CD4-positive, alpha-beta T cell treated with Interleukin-2 at 100 ng/mL for 4 hours (primary cell): ENCODE measurements at regions not wholly inside any gene's neighbourhood (a gene's known extent, or its start where the extent isn't known, plus 50 kb on each side); places are given as distances from the start of the nearest gene placed in this dataset.
"Not testable (repeated sequence)": the region's sequence is repeated elsewhere in the genome, so short reads cannot be mapped to it uniquely, and the experiment has no call there.

ENCODE experiments used
- DNase-seq: peaks from one replicate; pipeline ENCODE4 v3.0.0-alpha.2; 2020; ENCODE audit warnings: low spot score

DNA sequence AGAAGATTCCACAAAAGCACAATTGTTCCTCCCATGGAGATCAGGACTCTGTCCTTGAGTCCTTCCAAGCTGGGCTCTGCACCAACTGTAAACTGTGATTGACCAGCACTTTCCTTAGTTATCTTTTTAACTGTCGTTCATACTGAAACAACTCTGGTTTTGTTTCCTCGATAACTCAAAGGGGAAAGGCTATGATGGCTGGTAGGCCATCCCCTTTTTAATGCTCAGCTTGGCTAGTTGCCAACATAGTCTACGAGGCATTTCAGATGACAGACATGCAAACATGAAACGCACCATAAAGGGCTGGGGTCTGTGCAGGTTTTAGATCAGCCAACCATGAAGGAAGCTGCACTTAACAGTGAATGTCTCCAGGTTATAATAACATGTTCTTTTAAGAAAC is 497.1 kb upstream of the ARID1B start:
- no peak for DNase-seq

DNA sequence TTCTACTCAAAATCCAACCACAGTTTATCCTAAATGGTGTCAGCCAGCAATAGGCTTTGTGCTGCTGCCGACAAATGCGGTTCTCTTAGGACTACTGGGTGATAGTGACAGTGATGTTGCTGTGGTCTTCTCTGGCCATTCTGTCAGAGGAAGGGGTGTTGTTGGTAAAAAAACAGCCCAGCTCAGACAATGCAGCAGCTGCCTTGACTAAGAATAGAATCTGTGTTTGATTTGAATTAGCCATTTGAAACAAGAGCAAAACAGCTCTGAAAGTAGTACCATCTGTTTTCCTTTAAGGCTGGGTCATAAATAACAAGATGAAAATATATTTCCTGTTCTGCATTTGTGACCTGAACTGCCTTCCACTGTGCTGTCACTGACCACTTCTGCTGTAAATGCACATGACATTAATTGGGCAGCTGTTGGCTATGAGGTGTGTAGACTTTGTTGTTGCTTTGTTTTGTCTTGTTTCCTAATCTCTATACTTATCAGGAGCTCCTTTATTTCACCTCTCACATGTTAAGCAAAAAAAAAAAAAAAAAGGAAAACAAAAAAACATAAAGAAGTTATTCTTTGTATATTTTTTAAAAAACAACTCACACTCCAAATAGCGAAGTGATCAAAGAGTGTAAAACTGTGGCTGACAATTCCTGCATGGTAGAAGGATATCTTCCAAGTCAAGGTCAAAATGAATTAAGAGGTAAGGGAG is 497.8 kb upstream of the ARID1B start:
- DNase-seq: no peak

DNA sequence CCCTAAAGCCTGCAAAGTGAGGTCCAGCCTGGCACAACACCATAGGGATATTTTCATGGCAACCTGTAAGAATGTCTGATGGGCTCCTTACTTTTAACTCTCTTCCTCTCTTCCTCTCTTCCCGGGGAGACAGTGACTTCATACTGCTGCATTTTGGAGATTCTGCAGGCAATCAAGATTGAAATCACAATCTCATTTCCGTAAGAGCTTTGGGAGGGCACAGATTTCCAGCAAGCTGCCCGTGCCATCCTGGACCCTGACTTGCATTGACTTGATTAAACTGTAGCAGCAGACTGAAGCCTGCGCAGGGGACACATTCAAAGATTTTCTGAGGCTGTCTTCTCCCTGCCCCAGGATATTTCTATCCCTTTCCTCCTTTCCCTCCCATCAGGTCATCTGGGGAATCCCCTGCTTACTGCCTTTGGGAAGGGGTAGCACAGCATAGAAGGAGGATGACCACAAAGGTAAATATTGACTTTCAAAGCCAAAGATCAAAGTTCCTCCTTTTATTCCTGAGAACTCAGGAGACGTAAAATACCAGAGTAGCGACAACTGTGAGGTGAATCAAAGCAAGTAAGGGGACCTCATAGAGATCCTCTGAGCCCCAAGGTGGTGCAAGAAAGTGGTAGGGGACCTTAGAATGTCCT is 504.0 kb upstream of the ARID1B start:
- no peak for DNase-seq

DNA sequence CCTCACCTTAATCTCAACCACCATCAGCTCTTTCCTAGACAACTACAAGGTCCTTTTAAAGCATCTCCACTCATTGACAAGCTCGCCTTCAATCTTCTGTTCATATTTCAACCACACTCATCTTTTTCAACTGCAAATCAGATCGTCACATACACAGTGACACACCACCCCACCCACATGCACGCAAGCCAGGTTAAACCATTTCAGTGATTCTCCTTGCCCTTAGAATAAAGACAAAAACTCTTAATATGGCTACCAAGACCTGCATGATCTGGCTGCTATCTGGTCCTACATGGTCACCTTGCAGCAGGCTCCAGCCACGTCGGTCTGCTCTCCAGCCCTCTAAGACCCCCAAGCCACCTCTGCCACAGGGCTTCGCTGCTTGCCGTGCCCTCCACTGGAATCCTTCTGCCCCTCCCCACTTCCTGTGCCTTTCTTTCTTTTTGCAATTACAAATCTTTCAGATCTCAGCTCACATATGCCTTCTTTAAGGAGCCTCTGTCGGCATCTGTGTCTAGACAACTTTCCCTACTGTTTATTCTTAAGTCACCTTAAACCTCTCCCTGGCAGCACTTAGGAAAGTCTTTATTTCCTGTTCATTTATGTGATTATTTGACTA is 507.3 kb upstream of the ARID1B start:
- no peak for DNase-seq

DNA sequence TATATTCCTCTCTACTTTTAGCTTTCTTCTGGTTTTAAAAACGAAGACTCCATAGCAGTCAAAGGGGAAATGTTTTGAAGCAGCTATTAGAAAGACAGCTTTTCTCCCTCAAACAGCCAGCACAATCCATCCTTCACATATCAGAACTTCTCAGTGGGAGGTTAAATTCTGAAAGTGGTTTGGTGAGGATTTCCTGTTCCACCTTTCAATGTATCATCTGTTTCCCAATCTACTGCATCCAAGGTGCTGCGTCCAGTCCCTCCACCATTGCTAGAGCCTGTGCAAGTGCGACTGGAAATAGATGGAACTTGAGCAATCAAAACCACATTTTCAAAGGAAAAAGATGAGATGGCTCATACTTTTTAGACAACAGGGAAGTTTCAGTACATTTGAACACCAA is 508.3 kb upstream of the ARID1B start:
- no peak for DNase-seq

DNA sequence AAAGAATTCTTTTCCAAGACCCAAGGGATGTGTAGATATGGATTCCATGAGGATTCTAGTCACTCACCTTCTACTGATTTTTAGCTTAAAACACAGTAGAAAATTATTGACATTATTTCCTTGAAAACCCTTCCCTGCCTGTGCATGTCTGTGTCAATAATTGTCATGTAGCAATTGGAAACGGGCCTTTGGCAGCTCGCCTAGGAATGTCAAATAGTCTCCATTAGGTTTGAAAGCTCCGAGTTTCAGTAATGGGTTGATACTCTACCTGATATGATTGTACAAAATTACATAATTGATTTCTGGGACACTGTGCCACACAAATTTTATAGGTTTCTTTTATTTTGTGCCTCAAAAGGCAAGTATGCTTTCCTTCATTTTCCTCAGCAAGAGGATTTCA is 515.2 kb upstream of the ARID1B start:
- no peak for DNase-seq

DNA sequence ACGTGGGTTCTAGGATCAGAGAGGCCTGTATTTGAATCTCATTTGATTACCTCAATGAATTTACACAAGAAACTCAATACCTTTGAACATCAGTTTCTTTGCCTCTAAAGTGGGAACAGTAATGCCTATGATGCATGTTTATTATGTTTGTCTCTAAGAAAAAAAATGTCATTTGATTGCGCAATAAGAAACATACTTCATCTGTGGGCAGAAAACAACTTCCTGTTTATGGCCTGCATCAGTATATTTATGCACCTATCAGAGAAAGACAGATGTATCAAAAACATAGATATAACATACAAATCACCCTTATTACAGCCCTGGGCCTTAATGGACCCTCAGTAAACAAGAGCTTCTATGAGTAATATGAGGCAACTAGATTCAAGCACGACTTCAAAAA is 516.4 kb upstream of the ARID1B start:
- DNase-seq: no peak

DNA sequence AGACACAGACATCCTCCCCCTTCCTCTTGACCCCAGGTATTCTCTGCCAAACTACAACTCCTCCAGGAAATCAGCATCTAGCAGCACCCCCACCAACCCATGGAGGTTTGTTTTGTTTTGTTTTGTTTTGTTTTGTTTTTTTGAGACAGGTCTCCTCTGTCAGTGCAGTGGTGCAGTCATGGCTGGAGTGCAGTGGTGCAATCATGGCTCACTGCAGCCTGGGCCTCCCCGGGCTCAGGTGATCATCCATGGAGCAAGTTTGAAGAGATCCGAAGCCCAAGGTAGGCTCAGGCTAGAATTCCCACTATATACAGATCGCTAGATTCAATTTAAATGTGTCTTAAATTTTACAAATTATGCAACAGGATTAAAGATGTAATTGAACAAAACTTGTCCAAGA is 518.2 kb upstream of the ARID1B start:
- DNase-seq: no peak

DNA sequence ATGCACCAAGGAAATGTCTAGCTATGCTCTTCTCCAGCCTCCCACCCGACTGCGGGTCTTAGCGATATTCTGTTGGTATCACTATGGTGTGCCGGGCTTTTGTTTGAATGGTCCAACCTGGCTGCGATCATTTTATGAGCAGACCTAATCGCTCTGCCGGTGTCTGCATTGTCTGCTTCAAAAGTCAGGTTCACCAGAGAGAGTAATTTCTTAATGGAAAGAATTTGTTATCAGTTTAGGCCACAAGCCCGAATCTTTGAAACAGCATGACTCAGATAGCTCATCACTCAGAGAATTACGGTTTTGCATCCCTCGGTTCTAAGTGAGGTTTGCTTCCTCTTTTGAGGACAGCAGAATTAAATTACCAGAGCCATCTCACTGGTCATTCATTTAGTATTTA is 521.0 kb upstream of the ARID1B start:
- DNase-seq: no peak

DNA sequence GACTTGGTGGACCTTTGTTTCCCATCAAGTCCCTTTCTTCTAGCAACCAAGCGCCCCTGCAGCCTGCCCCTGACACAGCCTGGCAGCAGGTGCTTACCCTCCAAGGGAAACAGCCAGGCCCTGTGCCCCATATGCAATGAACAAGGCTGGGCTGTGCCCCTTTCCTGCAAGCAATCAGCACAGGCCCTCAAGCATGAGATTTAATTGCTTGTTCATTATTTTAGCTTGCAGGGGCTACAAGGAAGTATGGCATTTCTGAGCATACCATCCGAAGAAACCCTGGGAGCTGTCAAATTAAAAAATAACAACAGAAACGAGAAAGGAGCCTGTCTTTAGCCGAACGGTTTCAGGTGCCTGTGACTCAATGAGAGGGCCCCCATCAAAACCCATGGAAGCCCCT is 522.9 kb upstream of the ARID1B start:
- DNase-seq: no peak

DNA sequence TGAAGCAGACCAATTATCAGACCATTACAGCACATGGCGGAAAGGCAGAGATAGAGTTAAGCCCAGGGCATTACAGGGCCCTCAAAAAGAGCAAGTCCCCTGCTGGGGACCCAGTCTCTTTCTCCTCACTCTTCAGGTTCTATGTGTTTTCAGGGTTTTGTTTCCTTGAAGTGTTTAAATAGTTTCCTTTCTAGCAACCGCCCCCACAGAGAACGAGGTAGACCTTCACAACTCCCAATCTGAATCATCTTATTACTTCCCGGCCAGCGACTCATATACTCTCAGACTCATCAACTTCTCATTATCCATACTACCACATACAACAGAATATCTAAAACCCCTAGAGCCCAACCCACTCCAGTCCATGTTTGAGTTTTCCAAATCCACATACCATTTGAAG is 526.6 kb upstream of the ARID1B start:
- no peak for DNase-seq

DNA sequence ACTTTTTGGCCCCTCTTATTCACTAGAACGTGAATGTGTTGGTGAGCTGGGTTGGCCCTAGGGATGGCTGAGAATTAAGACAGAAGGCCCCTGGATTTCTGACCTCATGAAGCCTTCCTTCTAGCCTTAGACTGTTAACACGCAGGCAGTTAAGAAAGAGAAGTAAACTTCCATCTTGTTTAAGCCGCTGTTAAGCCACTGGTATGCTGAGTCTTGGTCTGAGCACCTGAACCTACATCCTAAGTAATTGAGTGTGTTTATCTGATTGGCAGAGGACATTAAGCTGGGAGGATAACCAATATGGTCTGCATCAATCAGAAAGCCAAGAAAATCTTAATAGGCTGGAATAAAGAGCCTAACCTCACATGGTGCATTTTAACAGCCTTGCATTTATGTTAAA is 535.0 kb upstream of the ARID1B start:
- no peak for DNase-seq

DNA sequence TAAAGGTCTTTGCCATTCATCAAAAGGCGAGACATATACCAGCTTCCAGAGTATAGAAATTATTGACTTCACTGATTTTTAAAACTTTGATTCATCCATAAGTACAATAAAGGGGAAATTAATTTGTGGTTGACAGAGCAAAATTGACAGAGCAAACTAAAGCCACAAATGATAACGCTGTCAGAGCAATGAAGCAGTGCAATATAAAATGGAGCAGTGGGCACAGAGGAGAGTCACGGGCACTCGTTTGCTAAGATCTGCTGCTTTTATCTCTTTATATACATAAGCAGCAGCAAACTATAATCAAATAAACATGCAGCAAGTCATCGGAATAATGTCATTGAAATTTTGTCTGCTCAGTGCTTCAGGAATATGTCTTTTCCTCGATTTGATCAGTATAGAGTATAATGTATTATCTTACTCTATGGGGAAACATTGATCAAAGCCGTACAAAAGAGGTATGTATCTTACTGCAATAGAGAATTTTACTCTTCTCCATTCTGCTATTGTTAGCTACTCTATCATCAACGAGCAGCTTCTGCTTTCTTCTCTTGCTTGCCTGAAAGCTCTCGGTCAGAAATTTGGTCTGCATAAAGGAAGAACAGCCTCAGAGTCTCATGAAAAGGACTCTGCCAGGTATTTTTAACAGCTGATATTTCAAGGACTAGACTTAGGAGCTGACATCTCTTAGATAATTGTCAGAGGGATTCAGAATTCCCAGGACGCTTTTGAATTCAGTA is 546.0 kb upstream of the ARID1B start:
- no peak for DNase-seq

DNA sequence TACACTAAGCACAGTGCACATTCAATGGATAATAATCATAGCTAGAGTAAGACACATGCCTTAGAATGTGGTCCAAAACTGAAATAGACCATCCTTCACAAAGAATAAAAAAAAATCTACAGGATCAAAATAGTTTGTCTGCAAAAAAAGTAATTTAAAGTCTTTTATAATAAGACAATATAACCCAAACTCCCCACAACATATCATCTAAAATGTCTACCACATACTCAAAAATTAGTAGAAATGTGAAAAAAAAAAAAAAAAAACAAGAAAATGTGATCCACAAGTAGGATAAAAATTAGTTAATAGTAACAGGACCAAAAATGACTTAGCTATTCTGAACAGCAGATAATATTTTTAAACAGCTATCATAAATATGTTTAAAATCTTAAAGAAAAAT is 557.2 kb upstream of the ARID1B start:
- DNase-seq: no peak

DNA sequence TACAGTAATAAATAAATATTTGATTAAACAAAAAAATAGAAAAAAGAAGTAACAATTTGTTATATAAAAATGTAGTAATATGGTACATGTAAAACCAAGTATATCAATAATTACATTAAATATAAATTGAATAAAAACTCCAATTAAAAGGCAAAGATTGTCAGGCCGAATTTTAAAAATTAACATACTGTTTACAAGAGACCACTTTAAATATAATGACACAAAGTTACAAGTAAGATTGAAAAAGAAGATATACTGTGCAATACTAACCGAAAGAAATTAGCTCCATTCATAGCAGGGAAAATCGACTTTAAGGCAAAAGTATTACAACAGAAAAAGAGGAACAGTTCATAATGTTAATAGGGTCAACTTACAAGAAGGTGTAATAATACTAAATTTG is 571.5 kb upstream of the ARID1B start:
- DNase-seq: no peak

DNA sequence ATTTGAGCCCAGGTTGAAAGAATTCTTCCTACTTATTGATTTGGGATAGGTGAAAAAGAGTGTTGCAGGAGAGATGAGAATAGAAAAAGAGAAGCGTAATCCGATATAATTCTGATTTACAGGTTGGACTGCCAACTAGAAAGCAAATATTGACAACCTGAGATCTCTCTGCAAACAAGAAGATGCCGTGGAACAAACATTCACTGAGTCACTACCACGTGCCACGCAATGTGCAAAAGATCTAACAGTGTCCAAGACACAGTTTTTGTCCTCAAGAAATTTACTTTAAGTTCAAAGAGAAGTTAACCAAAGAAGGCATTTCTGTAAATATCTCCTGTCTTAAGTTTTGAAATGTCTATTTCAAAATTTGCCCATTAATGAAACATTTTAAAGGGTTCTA is 578.0 kb upstream of the ARID1B start:
- DNase-seq: no peak

DNA sequence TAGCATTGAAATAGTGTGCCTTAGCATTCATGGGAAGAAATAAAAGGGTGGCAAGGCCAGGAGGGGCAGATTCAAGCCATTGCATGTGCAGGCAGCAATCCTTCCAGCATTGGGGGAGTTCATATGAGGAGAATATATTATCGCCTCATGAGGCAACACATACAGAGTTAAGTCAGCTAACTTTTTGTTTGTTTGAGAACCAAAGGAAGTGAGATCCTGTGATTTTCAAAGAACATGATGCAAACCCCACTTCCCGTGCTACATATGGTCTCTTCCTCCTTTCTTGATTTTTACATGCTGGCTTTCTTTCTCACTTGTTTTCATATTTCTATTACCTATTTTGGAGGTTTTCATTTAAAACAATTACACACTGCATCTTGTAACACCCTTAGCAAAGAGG is 579.7 kb upstream of the ARID1B start:
- DNase-seq: peak; percentile 13

DNA sequence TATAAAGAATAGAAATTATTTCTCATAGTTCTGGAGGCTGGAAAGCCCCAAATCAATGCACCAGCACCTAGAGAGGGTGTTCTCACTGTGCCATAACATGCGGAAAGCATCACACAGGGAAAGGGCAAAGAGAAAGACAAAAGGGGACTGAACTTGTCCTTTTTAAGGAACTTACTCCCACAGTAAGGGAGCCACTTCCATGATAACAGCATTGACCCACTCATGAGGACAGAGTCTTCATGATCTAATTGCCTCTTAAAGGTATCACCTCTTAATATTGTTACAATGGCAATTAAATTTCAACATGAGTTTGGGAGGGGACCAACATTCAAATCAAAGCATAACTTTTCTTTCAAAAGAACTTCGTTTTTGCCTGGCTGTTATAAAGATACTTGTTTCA is 582.2 kb upstream of the ARID1B start:
- no peak for DNase-seq

DNA sequence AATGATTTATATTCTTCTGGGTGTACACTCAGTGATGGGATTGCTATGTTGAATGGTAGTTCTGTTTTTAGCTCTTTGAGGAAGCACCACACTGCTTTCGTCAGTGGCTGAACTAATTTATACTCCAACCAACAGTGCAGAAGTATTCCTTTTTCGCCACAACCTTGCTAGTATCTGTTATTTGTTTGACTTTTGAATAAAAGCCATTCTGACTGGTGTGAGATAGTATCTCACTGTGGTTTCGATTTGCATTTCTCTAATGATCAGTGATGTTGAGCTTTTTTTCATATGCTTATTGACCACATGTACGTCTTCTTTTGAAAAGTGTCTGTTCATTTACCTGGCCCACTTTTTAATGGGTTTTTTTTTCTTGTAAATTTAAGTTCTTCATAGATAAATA is 583.8 kb upstream of the ARID1B start:
- no peak for DNase-seq

DNA sequence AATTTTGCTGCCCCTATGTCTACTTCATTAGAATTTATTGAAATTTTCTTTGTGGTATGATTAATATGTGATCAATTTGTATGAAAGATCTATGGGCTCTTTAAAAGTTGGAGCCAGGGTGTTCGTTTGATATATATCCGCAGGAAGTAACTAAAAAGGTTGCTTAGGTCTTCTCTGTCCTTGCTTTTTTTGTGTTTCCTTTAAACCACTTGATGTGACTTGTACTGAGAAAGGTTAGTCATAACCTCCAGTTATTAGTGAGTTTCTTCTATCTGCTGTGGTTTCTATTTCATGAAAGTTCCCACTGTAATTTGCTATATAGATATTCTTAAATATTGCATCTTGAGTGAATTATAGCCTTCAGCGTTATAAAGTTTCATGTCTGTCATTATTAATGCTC is 585.3 kb upstream of the ARID1B start:
- peak; percentile 26 for DNase-seq

DNA sequence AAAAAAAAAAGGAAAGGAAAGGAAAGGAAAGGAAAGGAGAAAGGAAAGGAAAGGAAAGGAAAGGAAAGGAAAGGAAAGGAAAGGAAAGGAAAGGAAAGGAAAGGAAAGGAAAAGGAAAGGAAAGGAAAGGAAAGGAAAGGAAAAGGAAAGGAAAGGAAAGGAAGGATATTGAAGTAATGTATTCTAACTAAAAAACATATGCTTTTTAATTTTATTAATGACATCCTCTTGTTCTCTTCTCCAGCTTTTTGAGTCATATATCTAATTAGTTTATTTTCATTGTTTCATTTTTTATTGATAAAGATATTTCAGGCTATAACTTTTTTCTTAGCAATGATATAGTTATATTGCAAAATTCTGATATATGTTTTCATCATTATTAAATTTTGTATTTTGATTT is 585.8 kb upstream of the ARID1B start:
- not testable (repeated sequence) for DNase-seq

DNA sequence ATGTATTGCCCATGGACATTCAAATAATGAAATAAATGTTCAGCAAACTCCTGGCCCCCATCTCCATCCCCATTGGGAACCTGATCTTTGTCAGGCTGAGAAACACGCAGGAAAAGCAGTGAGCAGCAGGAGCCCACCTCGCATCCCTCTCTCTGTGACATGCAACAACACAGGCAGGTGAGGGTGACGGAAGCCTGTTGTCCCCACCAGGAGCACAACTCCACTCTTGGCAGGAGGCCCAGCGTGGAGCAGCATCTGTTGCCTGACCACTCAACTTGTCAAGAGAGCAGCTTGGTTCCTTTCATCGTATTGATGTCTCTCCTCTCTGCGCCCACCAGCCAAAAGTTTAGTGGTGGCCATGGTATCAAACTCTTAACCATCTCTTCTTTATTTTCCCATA is 586.9 kb upstream of the ARID1B start:
- no peak for DNase-seq

DNA sequence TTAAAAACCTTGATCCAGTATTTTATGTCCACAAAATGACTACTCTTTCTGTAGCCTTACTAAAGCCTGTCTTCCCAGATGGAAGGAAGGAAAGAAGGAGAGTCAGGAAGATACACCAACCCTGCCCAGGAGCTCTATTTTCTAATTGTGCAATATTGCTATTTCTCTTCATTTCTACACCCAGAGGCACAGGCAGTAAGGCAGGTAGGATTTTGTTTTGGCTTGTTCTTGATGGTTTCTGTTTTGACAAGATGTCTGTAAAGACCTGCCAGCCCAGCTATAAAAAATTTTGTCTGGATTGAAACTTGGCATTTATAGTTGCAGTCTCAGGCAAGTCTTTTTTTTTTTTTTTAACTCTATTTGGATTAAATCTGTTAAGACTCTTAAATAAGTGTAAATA is 587.5 kb upstream of the ARID1B start:
- DNase-seq: no peak
